Endothelial cell of umbilical vein (primary cell): ENCODE measurements at regions not wholly inside any gene's neighbourhood (a gene's known extent, or its start where the extent isn't known, plus 50 kb on each side); places are given as distances from the start of the nearest gene placed in this dataset.

Source experiments
- BruUV-seq: library from RNA; stranded (reverse); fragments of 400-500 nt; replicated peaks from 2 replicates; lab custom pipeline; 2021; lab: Mats Ljungman, UMichigan
- CTCF ChIA-PET: fragments of 300-600, 350-600 bp; sonication (Branson Sonifier 250); formaldehyde crosslinking; loops from one replicate; lab custom pipeline; 2021; ENCODE audit warnings: antibody characterized with exemption, inconsistent platforms; lab: Charles Lee
- POLR2A ChIA-PET: fragments of 300-600, 350-600 bp; sonication (Branson Sonifier 250); formaldehyde crosslinking; loops from one replicate; lab custom pipeline; 2021; ENCODE audit warnings: antibody characterized with exemption, inconsistent platforms; lab: Charles Lee
- DNase-seq: peaks from one replicate; pipeline ENCODE4 v3.0.0-alpha.2; 2011; ENCODE audit warnings: low read depth, low spot score
- FAIRE-seq: peaks from 2 replicates; lab custom pipeline; 2011; peaks lifted over from hg19 to GRCh38; lab: Jason Lieb, UNC
- H2AFZ ChIP-seq: 2 replicates; pipeline ENCODE4 v1.6.0; 2012; ENCODE audit warnings: low read depth, low read length, control low read depth, inconsistent platforms
- H3K27ac ChIP-seq: 2 replicates; pipeline ENCODE4 v1.5.1; 2011; ENCODE audit warnings: low read depth, mild to moderate bottlenecking, control low read depth, low read length, moderate library complexity; ENCODE audit not compliant: insufficient read depth
- H3K27me3 ChIP-seq, 2 experiments: 2 replicates each; pipeline versions ENCODE4 v1.6.0 to v1.6.1; 2011; ENCODE audit warnings: low read length in 2 of 2, mixed read lengths in 1 of 2; ENCODE audit not compliant: control insufficient read depth in 2 of 2, insufficient read depth in 2 of 2
- H3K36me3 ChIP-seq, 2 experiments: 2 replicates in 1 of 2; 3 replicates in 1 of 2; pipeline ENCODE4 v1.5.1; 2011; ENCODE audit warnings: low read length in 2 of 2, mild to moderate bottlenecking in 1 of 2, moderate library complexity in 1 of 2; ENCODE audit not compliant: control insufficient read depth in 2 of 2, insufficient read depth in 2 of 2; ENCODE audit errors: extremely low read depth in 1 of 2
- H3K4me1 ChIP-seq: 3 replicates; pipeline ENCODE4 v1.5.1; 2011; ENCODE audit warnings: mild to moderate bottlenecking, low read length; ENCODE audit not compliant: control insufficient read depth, insufficient read depth; ENCODE audit errors: extremely low read depth
- H3K4me2 ChIP-seq: 2 replicates; pipeline ENCODE4 v1.6.1; 2011; ENCODE audit warnings: low read length, control low read depth, mixed read lengths; ENCODE audit not compliant: insufficient read depth
- H3K4me3 ChIP-seq, 3 experiments: fragments of 200-600 bp in 1 of 3; sonication (generic), shearing (Covaris generic) in 1 of 3; replicated peaks in 1 of 3; 2 replicates each; pipeline ENCODE4 v1.5.1; 2011 to 2016; ENCODE audit warnings: control low read depth in 3 of 3, low read length in 3 of 3, mild to moderate bottlenecking in 2 of 3, inconsistent platforms in 1 of 3, low read depth in 1 of 3, moderate library complexity in 1 of 3; ENCODE audit not compliant: insufficient read depth in 1 of 3
- H3K79me2 ChIP-seq: 2 replicates; pipeline ENCODE4 v1.6.0; 2012; ENCODE audit warnings: low read length, inconsistent platforms; ENCODE audit not compliant: control insufficient read depth, insufficient read depth
- H3K9ac ChIP-seq: replicated peaks from 2 replicates; pipeline ENCODE3; 2011; ENCODE audit warnings: low read length, control low read depth; ENCODE audit not compliant: insufficient read depth; ENCODE audit errors: extremely low read depth
- H3K9me1 ChIP-seq: replicated peaks from 3 replicates; pipeline ENCODE4 v1.6.0; 2011; ENCODE audit warnings: mild to moderate bottlenecking, low read length; ENCODE audit not compliant: control insufficient read depth, insufficient read depth; ENCODE audit errors: extremely low read depth
- H3K9me3 ChIP-seq: replicated peaks from 2 replicates; pipeline ENCODE4 v1.5.1; 2012; ENCODE audit warnings: low read length, inconsistent platforms; ENCODE audit not compliant: control insufficient read depth, insufficient read depth
- H4K20me1 ChIP-seq: replicated peaks from 2 replicates; pipeline ENCODE3; 2011; ENCODE audit warnings: mild to moderate bottlenecking, low read length; ENCODE audit not compliant: control insufficient read depth, insufficient read depth; ENCODE audit errors: extremely low read depth
- EZH2 ChIP-seq: IDR thresholded peaks from 2 replicates; pipeline ENCODE4 v1.6.1; 2012; ENCODE audit warnings: borderline replicate concordance, low read depth, mild to moderate bottlenecking, moderate library complexity, low read length, inconsistent platforms; ENCODE audit not compliant: severe bottlenecking
- FOS ChIP-seq: IDR thresholded peaks from 2 replicates; pipeline ENCODE4 v1.6.1; 2011; ENCODE audit warnings: mild to moderate bottlenecking, low read length, moderate library complexity, borderline replicate concordance; ENCODE audit not compliant: insufficient read depth
- GATA2 ChIP-seq: IDR thresholded peaks from 2 replicates; pipeline ENCODE4 v1.7.0; 2011; ENCODE audit warnings: low read depth, mild to moderate bottlenecking, moderate library complexity, mixed read lengths, low read length; ENCODE audit not compliant: insufficient read length, insufficient read depth
- JUN ChIP-seq: IDR thresholded peaks from 2 replicates; pipeline ENCODE4 v1.6.1; 2011; ENCODE audit warnings: borderline replicate concordance, low read depth; ENCODE audit not compliant: insufficient read length, insufficient read depth
- MYC ChIP-seq: IDR thresholded peaks from one replicate; pipeline ENCODE4 v1.6.1; 2011; ENCODE audit warnings: mild to moderate bottlenecking, low read depth, low read length
- POLR2A ChIP-seq: IDR thresholded peaks from 2 replicates; pipeline ENCODE4 v1.6.1; 2012; ENCODE audit warnings: low read depth, mild to moderate bottlenecking, control low read depth, low read length
- POLR2AphosphoS5 ChIP-seq: IDR thresholded peaks from 2 replicates; pipeline ENCODE4 v1.6.1; 2012; ENCODE audit warnings: low read depth, mild to moderate bottlenecking, control low read depth, low read length, moderate library complexity; ENCODE audit not compliant: insufficient read depth
- dilution Hi-C: fragments of 300-500 bp; cut with MboI; formaldehyde crosslinking; loops from one replicate; pipeline ENCODE4 v1.15.0; 2019; ENCODE audit warnings: low sequenced_read_pairs; ENCODE audit not compliant: extremely low pct_ligation_motif_present
- intact Hi-C: fragments of 100-400 bp; cut with micrococcal nuclease; formaldehyde crosslinking; loops from one replicate; pipeline ENCODE4 v1.10.0; 2022
- TF ChIP-seq, protein P1 (sequence below), 2 donors: IDR thresholded peaks; 1 replicate in 1 of 2; 2 replicates in 1 of 2; pipeline ENCODE4 v1.5.1; 2011; ENCODE audit warnings: low read length in 2 of 2, mild to moderate bottlenecking in 2 of 2, moderate library complexity in 2 of 2, control low read depth in 1 of 2, inconsistent platforms in 1 of 2, low read depth in 1 of 2; ENCODE audit not compliant: insufficient read depth in 1 of 2; ENCODE audit errors: extremely low read depth in 1 of 2
- TF ChIP-seq, protein P2 (sequence below): IDR thresholded peaks from 2 replicates; pipeline ENCODE4 v1.6.1; 2011; ENCODE audit not compliant: insufficient read depth, insufficient read length

- no peak overlapping the region for H3K27ac ChIP-seq
- H3K4me2 ChIP-seq = no peak overlapping the region
- H3K4me3 ChIP-seq = no peak overlapping the region
- DNase-seq (no peak), FAIRE-seq (no peak)
- no peak overlapping the region for H3K9ac ChIP-seq
- peaks cover 3% of the 10 kb centered on the region for H3K4me1 ChIP-seq
- no peak overlapping the region for H2AFZ ChIP-seq
- H3K79me2 ChIP-seq = no peaks in the 10 kb centered on the region
- H3K9me1 ChIP-seq = no peaks in the 10 kb centered on the region
- dilution Hi-C loops (no loop called here), intact Hi-C loops (no loop called here)
- ChIA-PET POLR2A (no interaction called here), CTCF (no interaction called here)
- no TSS peak for BruUV-seq
- no peak for TF ChIP-seq POLR2A
- TF ChIP-seq, protein P1, sequence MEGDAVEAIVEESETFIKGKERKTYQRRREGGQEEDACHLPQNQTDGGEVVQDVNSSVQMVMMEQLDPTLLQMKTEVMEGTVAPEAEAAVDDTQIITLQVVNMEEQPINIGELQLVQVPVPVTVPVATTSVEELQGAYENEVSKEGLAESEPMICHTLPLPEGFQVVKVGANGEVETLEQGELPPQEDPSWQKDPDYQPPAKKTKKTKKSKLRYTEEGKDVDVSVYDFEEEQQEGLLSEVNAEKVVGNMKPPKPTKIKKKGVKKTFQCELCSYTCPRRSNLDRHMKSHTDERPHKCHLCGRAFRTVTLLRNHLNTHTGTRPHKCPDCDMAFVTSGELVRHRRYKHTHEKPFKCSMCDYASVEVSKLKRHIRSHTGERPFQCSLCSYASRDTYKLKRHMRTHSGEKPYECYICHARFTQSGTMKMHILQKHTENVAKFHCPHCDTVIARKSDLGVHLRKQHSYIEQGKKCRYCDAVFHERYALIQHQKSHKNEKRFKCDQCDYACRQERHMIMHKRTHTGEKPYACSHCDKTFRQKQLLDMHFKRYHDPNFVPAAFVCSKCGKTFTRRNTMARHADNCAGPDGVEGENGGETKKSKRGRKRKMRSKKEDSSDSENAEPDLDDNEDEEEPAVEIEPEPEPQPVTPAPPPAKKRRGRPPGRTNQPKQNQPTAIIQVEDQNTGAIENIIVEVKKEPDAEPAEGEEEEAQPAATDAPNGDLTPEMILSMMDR (IDR thresholded peaks at IDR 0.05; ENCODE audit: extremely low read depth in 1 of 2, insufficient read depth in 1 of 2, low read depth in 1 of 2, low read length in 2 of 2) = no peak
- no peak for TF ChIP-seq FOS
- TF ChIP-seq MYC = no peak
- TF ChIP-seq, protein P2, sequence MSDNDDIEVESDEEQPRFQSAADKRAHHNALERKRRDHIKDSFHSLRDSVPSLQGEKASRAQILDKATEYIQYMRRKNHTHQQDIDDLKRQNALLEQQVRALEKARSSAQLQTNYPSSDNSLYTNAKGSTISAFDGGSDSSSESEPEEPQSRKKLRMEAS = no peak
- no peak for TF ChIP-seq JUN
- TF ChIP-seq EZH2 = no peak
- no peak for TF ChIP-seq POLR2AphosphoS5
- TF ChIP-seq GATA2 = no peak
- H3K9me3 ChIP-seq = no peaks in the 10 kb centered on the region
- peaks cover 4 to 6% of the 10 kb centered on the region in 2 experiments for H3K27me3 ChIP-seq
- no peaks in the 10 kb centered on the region for H3K36me3 ChIP-seq
- H4K20me1 ChIP-seq = no peaks in the 10 kb centered on the region
Observed at GRCh38 chr4:122041312-122041711, 89.5 kb upstream of the TRPC3 start.
